Endothelial cell of hepatic sinusoid (primary cell): ENCODE measurements at regions not wholly inside any gene's neighbourhood (a gene's known extent, or its start where the extent isn't known, plus 50 kb on each side); places are given as distances from the start of the nearest gene placed in this dataset.

Source experiments
- in situ Hi-C: cut with HindIII; loops from 2 replicates; pipeline ENCODE4 v1.10.0; 2017; ENCODE audit warnings: low sequenced_read_pairs

- in situ Hi-C loops: no loop called here
These were observed 54.1 kb upstream of the PIK3C2G start for GRCh38 chr12:18207266-18207665.

DNA sequence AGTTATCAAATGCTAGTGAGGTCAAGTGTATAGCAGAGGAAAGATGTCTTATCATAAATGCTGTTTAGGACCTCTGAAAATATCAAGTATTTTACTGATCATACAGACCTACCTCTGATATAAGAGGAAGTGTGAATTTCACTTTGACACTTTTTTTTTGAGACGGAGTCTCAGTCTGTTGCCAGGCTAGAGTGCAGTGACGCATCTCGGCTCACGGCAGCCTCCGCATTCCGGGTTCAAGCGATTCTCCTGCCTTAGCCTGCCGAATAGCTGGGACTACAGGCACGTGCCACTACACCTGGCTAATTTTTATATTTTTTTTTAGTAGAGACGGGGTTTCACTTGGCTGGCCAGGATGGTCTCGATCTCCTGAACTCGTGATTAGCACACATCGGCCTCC lies 55.1 kb upstream of the PIK3C2G start:
- in situ Hi-C loops: no loop called here

DNA sequence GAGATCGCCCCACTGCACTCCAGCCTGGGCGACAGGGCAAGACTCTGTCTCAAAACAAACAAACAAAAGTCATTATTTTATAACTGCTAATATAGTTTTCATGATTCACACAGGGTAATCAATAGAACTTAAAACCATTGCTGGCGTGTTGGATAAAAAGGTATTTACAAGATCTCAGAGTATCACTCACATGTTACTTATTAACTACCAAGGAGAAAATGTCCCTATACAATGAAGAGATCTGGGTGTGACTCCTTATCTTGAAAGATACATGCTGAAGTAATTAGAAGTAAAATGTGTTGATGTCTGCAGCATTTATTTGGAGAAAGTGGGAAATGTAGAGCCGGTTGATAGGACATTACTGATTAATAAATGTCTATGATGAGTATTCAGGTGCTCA lies 57.3 kb upstream of the PIK3C2G start:
- in situ Hi-C loops: no loop called here

GRCh38 chr12:18192119-18192518 lies 69.2 kb upstream of the PIK3C2G start:
- in situ Hi-C loops: no loop called here

DNA sequence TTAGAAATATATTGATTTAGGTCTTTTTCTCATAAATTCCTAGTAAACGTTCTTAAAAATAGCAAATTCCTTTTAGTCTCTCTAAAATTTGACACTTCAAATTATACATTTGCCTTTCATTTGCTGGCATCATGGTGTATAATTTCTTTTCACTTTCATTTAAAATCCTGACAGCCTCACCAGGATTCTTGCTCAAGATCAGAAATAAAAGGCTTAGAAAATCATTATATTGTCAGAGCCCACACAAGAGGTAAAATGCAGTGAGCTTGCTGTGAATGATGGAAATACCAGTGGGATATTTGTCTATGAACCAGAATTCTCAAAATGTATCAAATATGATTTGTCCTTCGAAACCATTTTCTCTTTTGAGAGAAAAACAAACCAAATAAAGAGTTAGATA lies 78.2 kb upstream of the PIK3C2G start:
- in situ Hi-C loops: no loop called here

- in situ Hi-C loops: no loop called here
These were observed 81.6 kb upstream of the RERGL start for GRCh38 chr12:18171571-18171970.

- in situ Hi-C loops: loop anchor here (10.0 kb wide), 1 partner anchor 647 kb away; no protein-coding TSS in a partner anchor
These were observed 78.0 kb upstream of the RERGL start for GRCh38 chr12:18168016-18168415.

- in situ Hi-C loops: loop anchor here (10.0 kb wide), 1 partner anchor 649 kb away; no protein-coding TSS in a partner anchor
These were observed 75.9 kb upstream of the RERGL start for GRCh38 chr12:18165889-18166288.

GRCh38 chr12:18165422-18165871 lies 75.5 kb upstream of the RERGL start:
- in situ Hi-C loops: loop anchor here (10.0 kb wide), 1 partner anchor 649 kb away; no protein-coding TSS in a partner anchor

- in situ Hi-C loops: loop anchor here (10.0 kb wide), 1 partner anchor 654 kb away; no protein-coding TSS in a partner anchor
These were observed 70.9 kb upstream of the RERGL start for GRCh38 chr12:18160901-18161300.

DNA sequence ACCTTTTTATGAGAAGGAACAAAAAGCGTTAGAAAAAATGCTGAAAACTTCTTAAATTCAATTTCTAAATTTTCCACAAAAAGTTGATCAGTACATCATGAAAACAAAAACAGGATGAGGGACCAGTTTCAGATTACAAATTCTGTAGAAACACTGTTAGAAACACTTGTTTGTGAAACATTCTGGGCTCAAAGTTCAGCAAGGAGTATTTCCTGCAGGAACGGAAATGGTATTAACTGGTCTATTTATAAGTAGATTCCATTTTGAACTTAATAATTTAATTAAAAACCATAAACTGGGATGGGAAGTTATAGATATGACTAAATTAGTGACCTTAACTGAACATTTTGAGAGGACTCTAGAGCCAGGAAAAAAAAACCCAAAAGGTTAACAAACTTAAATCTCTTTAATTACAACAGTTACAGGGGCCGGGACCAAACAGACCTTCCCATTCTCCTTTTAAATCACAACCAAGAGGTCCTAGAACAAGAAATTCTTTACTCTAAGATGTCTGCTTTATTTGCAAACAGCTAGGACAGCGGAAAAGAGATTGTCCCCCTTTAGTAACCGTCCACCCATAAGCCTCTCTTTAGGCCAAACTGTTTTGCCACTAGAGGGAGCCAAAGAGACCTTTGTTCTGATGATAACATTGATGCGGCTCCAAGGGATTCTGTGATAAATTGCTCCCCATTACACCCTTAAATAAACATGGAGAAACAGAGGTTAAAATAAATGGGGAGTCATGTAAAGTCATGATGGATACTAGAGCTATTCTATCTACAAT lies 69.0 kb upstream of the RERGL start:
- in situ Hi-C loops: no loop called here

GRCh38 chr12:18153826-18154225 lies 63.8 kb upstream of the RERGL start:
- in situ Hi-C loops: no loop called here

DNA sequence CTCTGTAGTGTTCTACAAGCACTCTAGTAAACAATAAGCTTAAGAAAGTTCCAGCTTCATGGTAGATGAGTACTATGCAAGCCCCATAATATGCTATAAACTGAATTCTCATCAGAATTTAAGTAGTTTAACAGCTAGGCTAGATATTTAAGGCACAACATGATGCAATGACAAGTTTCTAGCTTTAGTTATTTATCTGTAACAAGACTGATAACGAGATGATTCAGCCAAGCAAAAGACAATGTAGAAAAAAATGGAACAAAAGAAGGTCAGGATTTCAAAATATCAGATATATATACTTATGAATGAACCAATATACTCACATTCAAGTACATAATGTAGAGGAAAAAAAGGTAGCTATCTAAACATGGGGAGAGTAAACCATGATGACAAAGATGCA lies 61.0 kb upstream of the RERGL start:
- in situ Hi-C loops: no loop called here

DNA sequence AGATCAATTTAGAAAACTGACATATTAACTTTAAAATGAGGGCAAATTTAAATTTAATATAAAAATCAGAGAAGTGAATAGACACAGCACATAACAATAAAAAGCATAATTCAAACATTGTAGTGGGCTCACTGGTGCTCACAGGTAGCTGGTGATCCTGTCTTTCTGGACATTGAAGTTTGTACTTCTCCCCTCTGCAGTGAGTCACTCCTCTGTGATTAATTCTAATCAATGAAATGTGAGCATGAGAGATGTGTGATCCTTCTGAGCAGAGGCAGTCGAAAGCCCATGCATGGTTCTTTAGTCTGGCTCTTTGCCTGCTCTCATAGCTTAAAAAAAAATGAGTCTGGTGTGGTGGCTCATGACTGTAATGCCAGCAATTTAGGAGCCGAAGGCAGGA lies 59.0 kb upstream of the RERGL start:
- in situ Hi-C loops: no loop called here

DNA sequence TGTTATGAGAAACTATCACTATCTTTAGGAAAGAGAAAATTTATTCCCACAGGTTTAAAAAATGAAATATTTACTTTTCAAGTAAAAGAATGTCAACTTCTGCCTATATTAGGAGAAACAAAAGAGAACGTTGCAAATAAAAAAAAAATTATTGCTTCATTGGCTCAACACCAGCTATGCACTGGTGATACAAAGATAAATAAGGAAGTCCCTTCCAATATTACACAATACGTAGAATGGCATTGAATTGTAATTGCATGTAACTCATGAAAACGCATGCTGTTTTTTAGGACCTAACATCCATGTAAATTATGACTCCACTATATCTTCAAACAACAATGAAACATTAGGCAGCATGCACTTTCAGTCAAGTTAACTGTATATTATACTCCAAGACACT lies 56.4 kb upstream of the RERGL start:
- in situ Hi-C loops: no loop called here

GRCh38 chr12:18145924-18146323 lies 55.9 kb upstream of the RERGL start:
- in situ Hi-C loops: no loop called here

DNA sequence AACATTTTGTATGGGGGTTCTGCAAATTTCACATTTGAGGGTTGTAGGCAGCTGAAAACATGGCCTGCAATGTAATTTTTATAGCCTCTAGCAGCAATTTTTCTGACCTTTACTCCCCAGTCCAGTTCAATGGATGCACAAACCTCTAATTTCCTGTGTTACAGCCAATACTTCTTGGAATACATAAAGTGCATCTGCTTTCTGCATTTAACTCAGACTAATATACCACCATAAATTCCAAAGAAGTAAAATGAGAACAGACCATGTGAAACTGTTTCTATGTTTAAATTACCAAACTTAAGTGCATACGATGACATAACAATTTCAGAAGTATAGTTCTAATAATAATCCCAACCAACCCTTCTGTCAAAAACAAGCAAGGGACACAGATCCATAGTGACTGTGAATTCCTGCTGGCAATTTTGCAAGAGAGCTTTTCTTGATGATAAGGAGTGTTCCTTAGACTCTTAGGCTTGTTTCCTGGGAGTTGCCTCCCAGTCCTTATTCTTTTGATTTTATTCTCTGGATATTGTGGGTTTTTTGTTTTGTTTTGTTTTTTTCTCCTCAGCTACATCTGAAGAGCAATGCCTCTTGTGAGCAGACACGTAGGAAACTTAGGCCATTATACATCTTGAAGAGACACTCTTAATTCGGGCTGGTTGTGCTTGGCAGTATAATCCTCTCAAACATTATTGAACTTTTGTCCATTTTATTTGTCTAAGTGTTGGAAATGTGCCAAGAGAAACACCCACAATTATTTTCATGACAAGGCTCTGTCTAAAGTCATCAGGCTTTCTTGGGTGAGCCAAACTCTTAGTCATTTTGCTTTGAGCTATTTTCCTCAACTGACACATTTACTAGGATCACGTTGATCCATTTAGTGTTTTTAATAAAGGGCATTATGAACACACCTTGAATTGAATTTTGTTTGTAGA lies 51.3 kb upstream of the RERGL start:
- in situ Hi-C loops: no loop called here

GRCh38 chr12:18139989-18140596 lies 50.1 kb upstream of the RERGL start:
- in situ Hi-C loops: no loop called here
